Hepatocyte (in vitro differentiated cells): ENCODE measurements at regions not wholly inside any gene's neighbourhood (a gene's known extent, or its start where the extent isn't known, plus 50 kb on each side); places are given as distances from the start of the nearest gene placed in this dataset.

Source experiments
- DNase-seq: peaks from one replicate; pipeline ENCODE4 v3.0.0-alpha.2; 2016; ENCODE audit warnings: low spot score
- H2AFZ ChIP-seq: fragments of 200-600 bp; sonication (generic); 2 replicates; pipeline ENCODE4 v1.6.0; 2016; ENCODE audit warnings: antibody characterized with exemption, mild to moderate bottlenecking
- H3K27ac ChIP-seq: fragments of 200-600 bp; sonication (generic); 2 replicates; pipeline ENCODE4 v1.5.1; 2016; ENCODE audit warnings: mild to moderate bottlenecking
- H3K27me3 ChIP-seq: fragments of 200-600 bp; sonication (generic); 2 replicates; pipeline ENCODE4 v1.6.1; 2016
- H3K36me3 ChIP-seq: fragments of 200-600 bp; sonication (generic); replicated peaks from 2 replicates; pipeline ENCODE4 v1.5.1; 2016; ENCODE audit warnings: low read depth; ENCODE audit not compliant: insufficient read depth
- H3K4me1 ChIP-seq: fragments of 200-600 bp; sonication (generic); 2 replicates; pipeline ENCODE4 v1.5.1; 2016; ENCODE audit warnings: mild to moderate bottlenecking, moderate library complexity; ENCODE audit not compliant: insufficient read depth
- H3K4me2 ChIP-seq: fragments of 200-600 bp; sonication (generic); 2 replicates; pipeline ENCODE4 v1.6.0; 2016
- H3K4me3 ChIP-seq: fragments of 200-600 bp; sonication (generic); 2 replicates; pipeline ENCODE4 v1.5.1; 2016; ENCODE audit warnings: mild to moderate bottlenecking
- H3K79me2 ChIP-seq: fragments of 200-600 bp; sonication (generic); 2 replicates; pipeline ENCODE4 v1.6.0; 2017; ENCODE audit warnings: mild to moderate bottlenecking
- H3K9me2 ChIP-seq: fragments of 200-600 bp; sonication (generic); replicated peaks from 2 replicates; pipeline ENCODE4 v1.6.0; 2017; ENCODE audit warnings: mild to moderate bottlenecking; ENCODE audit not compliant: insufficient read depth
- H3K9me3 ChIP-seq: fragments of 200-600 bp; sonication (generic); 2 replicates; pipeline ENCODE4 v1.5.1; 2016; ENCODE audit warnings: low read depth, mild to moderate bottlenecking
- H4K20me1 ChIP-seq: fragments of 200-600 bp; sonication (generic); 2 replicates; pipeline ENCODE4 v1.6.0; 2016; ENCODE audit warnings: mild to moderate bottlenecking; ENCODE audit not compliant: insufficient read depth, poor library complexity, severe bottlenecking
- EZH2 ChIP-seq: fragments of 200-600 bp; sonication (generic); IDR thresholded peaks from 2 replicates; pipeline ENCODE4 v1.6.1; 2016; ENCODE audit warnings: antibody characterized with exemption, mild to moderate bottlenecking, borderline replicate concordance
- EZH2phosphoT487 ChIP-seq: fragments of 200-600 bp; sonication (generic); IDR thresholded peaks from one replicate; pipeline ENCODE4 v1.6.1; 2018; ENCODE audit warnings: antibody characterized with exemption, mild to moderate bottlenecking, low read depth, moderate library complexity; ENCODE audit not compliant: unreplicated experiment, severe bottlenecking
- WGBS: methylation state at CpG from one replicate; pipeline ENCODE4 v1.1.6; 2016; ENCODE audit warnings: low lambda C conversion rate; ENCODE audit errors: missing lambda C conversion rate; 5-methylcytosine and 5-hydroxymethylcytosine counted together
- TF ChIP-seq, protein P1 (sequence below): fragments of 200-600 bp; sonication (generic); IDR thresholded peaks from 2 replicates; pipeline ENCODE4 v1.5.1; 2016; ENCODE audit warnings: antibody characterized with exemption, mild to moderate bottlenecking; ENCODE audit not compliant: poor library complexity

DNA sequence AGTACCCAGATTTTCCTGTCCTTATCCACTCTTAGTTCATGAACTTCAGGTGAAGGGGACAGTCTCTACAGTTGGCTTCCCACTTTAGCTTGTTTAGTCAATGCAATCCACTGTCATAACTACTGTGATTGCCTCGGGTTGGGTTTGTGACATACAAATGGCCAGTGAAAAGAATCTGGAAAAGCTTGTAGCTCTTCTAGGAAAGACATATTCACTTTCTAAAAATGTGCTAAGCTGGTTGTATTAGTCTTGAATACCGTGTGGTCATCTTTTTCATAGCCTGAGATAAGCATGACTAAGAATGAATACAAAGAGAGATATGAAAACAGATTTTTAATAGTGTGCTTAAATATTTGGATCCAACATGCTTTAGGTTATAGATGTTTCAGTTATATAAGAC lies 1443.5 kb upstream of the IGFBP7 start:
- TF ChIP-seq, protein P1, sequence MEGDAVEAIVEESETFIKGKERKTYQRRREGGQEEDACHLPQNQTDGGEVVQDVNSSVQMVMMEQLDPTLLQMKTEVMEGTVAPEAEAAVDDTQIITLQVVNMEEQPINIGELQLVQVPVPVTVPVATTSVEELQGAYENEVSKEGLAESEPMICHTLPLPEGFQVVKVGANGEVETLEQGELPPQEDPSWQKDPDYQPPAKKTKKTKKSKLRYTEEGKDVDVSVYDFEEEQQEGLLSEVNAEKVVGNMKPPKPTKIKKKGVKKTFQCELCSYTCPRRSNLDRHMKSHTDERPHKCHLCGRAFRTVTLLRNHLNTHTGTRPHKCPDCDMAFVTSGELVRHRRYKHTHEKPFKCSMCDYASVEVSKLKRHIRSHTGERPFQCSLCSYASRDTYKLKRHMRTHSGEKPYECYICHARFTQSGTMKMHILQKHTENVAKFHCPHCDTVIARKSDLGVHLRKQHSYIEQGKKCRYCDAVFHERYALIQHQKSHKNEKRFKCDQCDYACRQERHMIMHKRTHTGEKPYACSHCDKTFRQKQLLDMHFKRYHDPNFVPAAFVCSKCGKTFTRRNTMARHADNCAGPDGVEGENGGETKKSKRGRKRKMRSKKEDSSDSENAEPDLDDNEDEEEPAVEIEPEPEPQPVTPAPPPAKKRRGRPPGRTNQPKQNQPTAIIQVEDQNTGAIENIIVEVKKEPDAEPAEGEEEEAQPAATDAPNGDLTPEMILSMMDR = no peak
- TF ChIP-seq EZH2 (no peak), EZH2phosphoT487 (no peak)
- Histone ChIP-seq H2AFZ (no peak overlapping the region), H3K27ac (no peak overlapping the region), H3K36me3 (no peaks in the 10 kb centered on the region), H3K9me3 (no peaks in the 10 kb centered on the region), H3K9me2 (no peaks in the 10 kb centered on the region), H3K79me2 (no peaks in the 10 kb centered on the region), H3K4me2 (no peak overlapping the region), H3K27me3 (no peaks in the 10 kb centered on the region), H3K4me1 (no peaks in the 10 kb centered on the region), H4K20me1 (no peaks in the 10 kb centered on the region), H3K4me3 (no peak overlapping the region)
- DNase-seq = no peak
- 70% methylated on average over 2 of the region's 2 CpGs for WGBS

DNA sequence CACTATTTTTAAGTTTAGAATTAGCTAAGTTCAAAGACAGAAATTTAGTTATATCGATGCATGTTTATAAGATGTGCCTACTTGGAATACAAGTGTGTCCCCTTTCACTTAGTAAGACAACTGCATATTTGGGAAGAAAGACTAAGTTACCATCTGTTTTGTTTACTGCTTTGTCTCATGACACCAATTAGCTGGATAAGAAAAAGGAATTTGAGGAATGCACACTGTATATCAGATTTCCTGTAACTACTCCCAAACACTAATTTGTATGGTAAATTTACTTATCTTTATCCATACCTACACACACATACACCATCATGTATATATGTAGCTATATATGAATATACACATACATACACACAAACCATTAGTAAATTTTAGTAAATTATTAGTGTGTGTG lies 1442.8 kb upstream of the IGFBP7 start:
- H2AFZ ChIP-seq = no peak overlapping the region
- DNase-seq = no peak
- H3K4me1 ChIP-seq = no peaks in the 10 kb centered on the region
- no peaks in the 10 kb centered on the region for H3K27me3 ChIP-seq
- H3K27ac ChIP-seq = no peak overlapping the region
- no peak overlapping the region for H3K4me2 ChIP-seq
- no peaks in the 10 kb centered on the region for H3K9me3 ChIP-seq
- TF ChIP-seq, protein P1 = no peak
- TF ChIP-seq EZH2phosphoT487 (no peak), EZH2 (no peak)
- H3K4me3 ChIP-seq = no peak overlapping the region
- 56% methylated on average over 1 of the region's 1 CpG for WGBS
- H3K9me2 ChIP-seq = no peaks in the 10 kb centered on the region
- H3K36me3 ChIP-seq = no peaks in the 10 kb centered on the region
- H4K20me1 ChIP-seq = no peaks in the 10 kb centered on the region
- no peaks in the 10 kb centered on the region for H3K79me2 ChIP-seq

DNA sequence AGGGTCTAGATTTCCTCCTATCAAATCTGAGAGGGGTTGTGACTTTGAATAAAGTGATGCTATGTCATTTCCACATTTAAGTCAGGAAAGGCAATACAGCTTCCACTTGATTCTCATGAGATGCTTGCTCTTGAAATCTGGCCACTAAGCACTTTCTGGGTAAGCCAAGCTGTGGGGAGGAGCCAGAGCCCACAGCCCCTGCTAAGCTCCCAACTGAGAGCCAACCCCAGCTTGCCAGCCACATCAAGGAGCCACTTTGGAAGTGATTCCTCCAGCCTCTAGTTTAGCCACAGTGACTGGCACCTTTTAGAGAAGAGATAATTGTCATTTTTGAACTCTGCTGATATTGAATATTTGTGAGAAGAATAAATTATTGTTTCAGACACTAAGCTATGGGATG lies 1441.5 kb upstream of the IGFBP7 start:
- Histone ChIP-seq H4K20me1 (no peaks in the 10 kb centered on the region), H3K9me3 (no peaks in the 10 kb centered on the region), H3K79me2 (no peaks in the 10 kb centered on the region), H3K4me1 (no peaks in the 10 kb centered on the region), H2AFZ (no peak overlapping the region), H3K4me3 (no peak overlapping the region), H3K9me2 (no peaks in the 10 kb centered on the region), H3K27ac (no peak overlapping the region), H3K27me3 (no peaks in the 10 kb centered on the region), H3K4me2 (no peak overlapping the region), H3K36me3 (no peaks in the 10 kb centered on the region)
- no peak for DNase-seq
- no peak for TF ChIP-seq EZH2

DNA sequence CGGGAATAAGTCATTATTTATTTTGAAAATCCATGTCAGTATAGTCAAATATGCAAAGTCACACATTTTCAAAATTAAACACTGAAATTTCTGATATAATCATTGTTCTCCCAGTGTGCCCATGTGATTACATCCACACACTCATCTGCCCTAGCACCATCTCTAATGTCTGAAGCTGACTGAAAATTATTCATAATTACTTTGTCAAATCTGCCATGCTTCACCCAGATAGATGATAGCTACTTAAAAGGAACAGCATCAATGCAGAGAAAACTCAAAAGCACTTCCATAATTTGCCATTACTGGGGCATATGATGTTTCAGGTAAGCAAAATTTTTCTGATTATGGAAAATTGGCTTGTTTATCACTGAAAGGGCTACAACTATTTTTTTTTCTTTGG lies 1433.3 kb upstream of the IGFBP7 start:
- H3K4me1 ChIP-seq = no peaks in the 10 kb centered on the region
- H3K4me2 ChIP-seq = no peak overlapping the region
- no peak overlapping the region for H3K4me3 ChIP-seq
- no peaks in the 10 kb centered on the region for H3K9me3 ChIP-seq
- no peak overlapping the region for H2AFZ ChIP-seq
- no peaks in the 10 kb centered on the region for H4K20me1 ChIP-seq
- H3K27ac ChIP-seq = no peak overlapping the region
- DNase-seq = no peak
- 98% methylated on average over 1 of the region's 1 CpG for WGBS
- no peaks in the 10 kb centered on the region for H3K9me2 ChIP-seq
- no peaks in the 10 kb centered on the region for H3K27me3 ChIP-seq
- H3K79me2 ChIP-seq = no peaks in the 10 kb centered on the region
- TF ChIP-seq EZH2 (no peak), EZH2phosphoT487 (no peak)
- TF ChIP-seq, protein P1 = no peak
- H3K36me3 ChIP-seq = no peaks in the 10 kb centered on the region
